ELR (cell line): ENCODE measurements at regions not wholly inside any gene's neighbourhood (a gene's known extent, or its start where the extent isn't known, plus 50 kb on each side); places are given as distances from the start of the nearest gene placed in this dataset.
"Not testable (repeated sequence)": the region's sequence is repeated elsewhere in the genome, so short reads cannot be mapped to it uniquely, and the experiment has no call there.

Source experiments
- DNase-seq: peaks from one replicate; pipeline ENCODE4 v3.0.0-alpha.2; 2015; ENCODE audit warnings: low read depth

GRCh38 chr19:56894626-56895025 is 54.1 kb upstream of the PEG3 start:
- DNase-seq, result no peak

DNA sequence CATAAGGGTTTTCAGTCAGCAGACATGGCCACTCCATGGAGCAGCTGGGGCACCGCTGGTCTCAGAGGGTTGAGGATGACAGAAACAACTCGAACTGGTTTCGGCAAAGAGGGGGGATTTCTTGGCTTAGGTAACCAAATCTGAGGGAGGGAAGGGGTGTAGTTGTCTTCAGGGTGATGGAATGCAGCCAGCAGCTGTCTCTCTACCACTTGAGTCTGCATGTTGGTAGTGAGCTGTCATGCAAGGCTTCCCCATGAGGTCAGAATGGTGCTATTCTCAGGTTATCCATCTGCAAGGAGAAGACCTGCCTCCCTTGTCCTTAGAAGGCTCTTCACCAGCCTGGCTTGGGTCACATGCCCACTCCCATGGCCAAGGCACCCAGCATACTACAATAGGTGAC is 55.6 kb upstream of the PEG3 start:
- DNase-seq, result no peak

GRCh38 chr19:56899943-56900342 is 59.4 kb upstream of the PEG3 start:
- no peak for DNase-seq

DNA sequence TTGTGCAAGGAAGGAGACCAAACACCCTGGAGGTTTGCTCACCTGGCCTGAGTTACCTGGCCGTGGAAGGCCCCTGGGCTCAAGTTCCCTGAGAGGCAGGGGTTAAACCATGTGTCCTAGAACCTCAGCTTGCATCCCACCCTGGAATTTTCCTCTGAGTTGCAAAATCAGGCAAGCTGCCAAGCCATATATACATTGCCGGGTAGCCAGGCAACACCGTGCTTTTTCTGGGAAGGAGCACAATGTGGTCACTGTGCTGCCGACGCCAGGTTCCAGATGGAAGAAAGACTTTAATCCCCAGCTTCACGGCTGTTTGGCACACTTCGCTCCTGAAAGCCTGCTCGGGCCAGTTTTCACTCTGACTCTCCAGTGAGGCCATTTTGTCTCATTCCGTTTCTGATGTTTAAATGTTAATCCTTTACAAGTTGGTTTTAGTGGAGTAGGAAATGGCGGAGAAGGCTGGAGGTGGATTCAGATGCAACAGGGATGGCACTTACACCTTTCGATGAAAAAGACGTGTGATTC is 60.1 kb upstream of the PEG3 start:
- no peak for DNase-seq

DNA sequence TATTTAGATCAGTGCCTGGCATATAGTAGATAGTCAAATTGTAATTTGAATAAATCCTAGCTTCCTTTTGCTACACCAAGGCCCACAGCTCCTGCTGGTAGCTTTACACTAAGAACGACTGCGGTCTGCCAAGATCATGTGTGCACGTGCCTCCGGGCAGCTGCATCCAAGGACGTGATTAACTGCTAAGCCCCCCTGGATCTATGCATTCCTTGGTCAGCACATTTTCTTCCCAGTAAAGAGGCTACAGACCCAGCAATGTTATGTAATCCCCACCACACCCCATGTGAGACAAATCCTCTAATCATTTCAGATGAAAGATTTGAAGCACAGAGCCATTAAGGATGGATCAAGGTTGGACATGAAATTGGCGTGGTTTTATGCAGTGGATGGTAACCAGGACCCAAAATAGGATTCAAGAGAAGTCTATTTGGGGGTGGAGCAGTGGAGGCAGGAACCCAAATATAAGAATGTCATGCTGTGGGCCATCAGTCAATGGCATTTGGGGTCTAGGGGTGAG is 65.2 kb upstream of the PEG3 start:
- DNase-seq, result no peak

DNA sequence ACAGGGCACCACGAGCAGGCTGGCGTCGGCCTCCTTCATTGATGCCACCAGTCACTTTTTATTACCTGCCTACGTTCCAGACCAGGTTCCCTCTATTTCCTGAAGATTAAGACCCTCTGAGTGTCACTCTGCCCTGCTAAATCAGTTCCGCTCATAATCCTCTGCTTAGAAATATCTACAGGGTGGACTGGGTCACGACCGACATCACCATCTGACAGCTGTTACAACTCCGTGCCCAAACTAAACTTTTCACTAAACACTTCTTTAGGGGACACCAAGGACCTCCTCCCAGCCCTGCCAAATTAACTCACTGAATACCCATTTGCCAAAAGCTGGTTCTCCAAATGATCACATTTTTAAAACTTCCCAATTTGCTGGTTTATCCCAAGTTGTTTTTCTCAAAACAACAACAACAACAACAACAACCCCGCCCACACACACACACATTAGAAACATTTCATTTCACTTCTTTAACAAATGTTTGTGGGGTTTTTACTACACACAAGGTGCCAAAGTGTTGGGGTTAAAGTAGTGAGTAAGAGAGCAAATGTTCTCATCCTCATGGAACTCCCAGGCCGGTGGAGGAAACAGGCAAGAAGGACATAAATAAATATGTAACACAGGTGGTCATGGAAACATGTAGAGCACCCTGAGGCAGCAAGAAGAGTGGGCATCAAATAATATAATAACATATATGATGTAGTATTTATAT is 72.0 kb upstream of the PEG3 start:
- DNase-seq, result no peak

DNA sequence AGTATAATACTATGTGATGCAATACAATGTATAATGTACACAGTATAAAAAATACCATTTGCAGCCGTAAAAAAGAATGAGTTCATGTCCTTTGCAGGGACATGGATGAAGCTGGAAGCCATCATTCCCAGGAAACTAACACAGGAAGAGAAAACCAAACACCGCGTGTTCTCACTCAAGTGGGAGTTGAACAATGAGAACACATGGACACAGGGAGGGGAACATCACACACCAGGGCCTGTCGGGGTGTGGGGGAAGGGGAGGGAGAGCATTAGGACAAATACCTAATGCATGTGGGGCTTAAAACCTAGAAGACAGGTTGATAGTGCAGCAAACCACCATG is 72.6 kb upstream of the PEG3 start:
- DNase-seq, result not testable (repeated sequence)

DNA sequence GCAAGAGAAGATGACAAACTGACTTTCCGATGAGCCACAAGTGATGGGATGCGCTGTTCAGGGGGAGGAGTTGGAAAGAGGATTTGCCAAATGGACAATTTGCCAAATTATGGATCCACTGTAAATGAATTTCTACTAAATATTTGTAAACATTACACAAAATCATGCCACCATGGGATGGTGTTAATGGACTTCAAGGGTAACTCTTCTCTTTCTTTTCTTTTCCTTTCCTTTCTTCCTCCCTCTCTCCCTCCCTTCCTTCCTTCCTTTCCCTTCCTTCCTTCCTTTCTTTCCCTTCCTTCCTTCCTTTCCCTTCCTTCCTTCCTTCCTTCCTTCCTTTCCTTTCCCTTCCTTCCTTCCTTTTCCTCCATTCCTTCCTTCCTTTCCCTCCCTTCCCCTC is 76.0 kb upstream of the PEG3 start:
- no peak for DNase-seq

- DNase-seq, result no peak
Observed at GRCh38 chr19:56917529-56917928, 77.0 kb upstream of the PEG3 start.

- no peak for DNase-seq
Observed at GRCh38 chr19:56917998-56918397, 77.5 kb upstream of the PEG3 start.

GRCh38 chr19:56918682-56919307 is 78.3 kb upstream of the PEG3 start:
- DNase-seq, result no peak

- no peak for DNase-seq
Observed at GRCh38 chr19:56919308-56919995, 78.9 kb upstream of the PEG3 start.

DNA sequence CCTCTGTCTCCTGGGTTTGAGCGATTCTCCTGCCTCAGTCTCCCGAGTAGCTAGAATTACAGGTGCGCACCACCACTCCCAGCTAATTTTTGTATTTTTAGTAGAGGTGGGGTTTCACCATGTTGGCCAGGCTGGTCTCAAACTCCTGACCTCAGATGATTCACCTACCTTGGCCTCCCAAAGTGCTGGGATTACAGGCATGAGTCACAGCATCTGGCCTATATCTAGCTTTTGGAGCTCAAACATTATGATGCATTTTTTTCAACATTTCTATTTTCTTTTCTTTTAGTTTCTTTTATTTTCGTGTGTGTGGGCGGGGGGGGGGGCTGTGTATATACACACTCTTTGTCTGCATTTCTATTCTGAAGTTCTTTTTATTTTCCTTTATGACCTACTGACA is 85.6 kb upstream of the PEG3 start:
- not testable (repeated sequence) for DNase-seq

- DNase-seq, result no peak
Observed at GRCh38 chr19:56927294-56927693, 86.8 kb upstream of the PEG3 start.

- DNase-seq, result no peak
Observed at GRCh38 chr19:56927791-56928207, 87.3 kb upstream of the PEG3 start.

DNA sequence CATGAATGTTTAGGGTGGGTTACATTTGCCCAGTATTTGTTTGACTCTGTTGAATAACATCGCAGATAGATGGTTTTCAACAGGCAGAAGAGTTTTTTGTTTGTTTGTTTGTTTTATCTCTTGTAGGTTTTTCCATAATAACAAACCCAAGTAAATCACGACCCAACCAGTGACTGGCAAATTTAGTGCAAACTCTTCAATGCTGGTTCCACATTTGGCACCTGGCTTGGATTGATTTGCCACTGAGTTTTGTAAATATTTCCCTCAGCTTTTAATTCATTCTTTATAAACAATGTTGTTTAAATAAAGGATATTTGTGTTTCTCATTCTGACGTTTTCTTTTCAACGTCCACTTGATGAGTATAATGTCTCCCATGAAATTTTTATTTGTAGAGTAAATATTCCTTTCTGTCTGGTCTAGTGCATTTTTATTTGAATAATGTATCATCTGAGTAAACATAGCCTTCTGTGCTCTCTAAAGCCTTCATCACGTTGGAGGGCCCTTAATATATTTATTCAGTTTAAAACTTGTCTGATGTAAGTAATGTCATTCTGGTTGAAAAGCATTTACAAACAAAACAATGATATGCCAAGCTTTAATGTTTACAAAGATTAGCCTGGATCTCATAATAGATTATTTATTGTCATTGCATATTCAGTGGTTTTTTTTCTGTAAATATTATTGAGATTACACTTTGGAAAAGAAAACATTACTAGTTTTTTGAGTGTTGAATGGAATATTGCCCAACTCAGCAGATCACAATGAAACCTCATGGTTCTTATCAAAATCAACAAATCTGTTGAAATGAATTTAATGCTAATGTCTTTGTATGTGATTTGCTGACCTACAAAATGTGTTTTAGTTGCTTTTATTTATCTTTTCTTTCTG is 90.4 kb upstream of the PEG3 start:
- no peak for DNase-seq

DNA sequence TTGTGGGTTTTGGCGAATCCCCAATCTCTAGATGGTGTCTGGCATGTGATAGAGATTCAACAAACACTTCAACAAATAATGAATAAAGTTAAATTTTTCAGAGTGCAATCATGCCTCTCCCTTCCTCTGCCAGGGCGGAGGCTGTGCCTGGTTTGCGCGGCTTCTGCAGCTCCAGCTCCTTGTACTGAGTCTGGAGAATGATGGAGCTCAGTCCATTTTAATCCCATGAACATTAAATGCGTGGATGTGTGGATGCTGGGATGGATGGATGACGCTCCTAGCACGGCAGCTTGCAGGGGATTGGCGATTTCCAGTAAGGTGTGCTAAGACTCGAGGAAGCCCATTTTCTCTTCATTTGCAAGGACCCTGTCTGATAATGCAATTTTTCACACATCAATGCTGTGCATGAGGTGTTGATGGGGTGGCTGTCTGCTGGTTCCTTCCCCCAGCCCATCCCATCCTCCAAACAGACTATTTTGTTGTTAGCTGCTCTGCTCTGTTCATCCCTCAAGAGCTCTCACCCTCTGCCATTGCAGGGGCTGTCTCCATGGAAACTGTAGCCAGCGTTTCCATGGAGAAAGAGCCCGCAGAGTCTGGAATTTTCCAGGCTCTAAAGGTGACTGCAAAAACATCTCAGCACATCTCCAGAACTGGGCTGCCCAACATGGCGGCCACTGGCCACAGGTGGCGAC is 92.6 kb upstream of the PEG3 start:
- DNase-seq, result no peak

DNA sequence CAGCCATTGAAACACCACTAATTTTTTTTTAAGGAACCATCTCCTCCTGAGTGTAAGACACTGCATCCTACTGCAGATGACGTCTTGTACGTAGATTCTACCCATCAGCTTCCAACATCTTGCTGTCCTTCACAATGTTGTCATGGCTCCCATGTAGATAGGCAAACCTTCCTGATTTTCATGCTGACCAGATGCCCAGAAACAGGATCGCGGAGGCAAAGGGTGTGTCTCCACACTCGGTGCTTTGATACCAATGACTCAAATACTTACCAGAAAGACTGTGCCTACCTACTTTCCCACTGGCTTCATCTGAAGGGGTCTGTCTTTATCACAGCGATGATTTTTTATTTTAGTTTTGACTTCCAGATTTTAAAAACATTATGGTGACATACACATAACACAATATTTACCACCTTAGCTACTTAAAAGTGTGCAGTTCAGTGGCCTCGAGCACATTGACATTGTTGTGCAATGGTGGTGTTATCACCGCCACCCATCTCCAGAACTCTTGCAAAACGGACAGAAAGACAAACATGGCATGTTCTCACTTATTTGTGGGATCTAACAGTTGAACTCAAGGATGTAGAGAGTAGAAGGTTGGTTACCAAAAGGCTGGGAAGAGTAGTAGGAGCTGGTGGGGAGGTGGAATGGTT is 94.0 kb upstream of the PEG3 start:
- no peak for DNase-seq

GRCh38 chr19:56939951-56940350 is 99.4 kb upstream of the PEG3 start:
- no peak for DNase-seq

- peak; percentile 6 for DNase-seq
Observed at GRCh38 chr19:56942756-56943155, 102.2 kb upstream of the PEG3 start.

GRCh38 chr19:56946159-56946558 is 105.6 kb upstream of the PEG3 start:
- DNase-seq, result no peak
